ENCODE measurements at regions not wholly inside any gene's neighbourhood (a gene's known extent, or its start where the extent isn't known, plus 50 kb on each side); places are given as distances from the start of the nearest gene placed in this dataset.

DNA sequence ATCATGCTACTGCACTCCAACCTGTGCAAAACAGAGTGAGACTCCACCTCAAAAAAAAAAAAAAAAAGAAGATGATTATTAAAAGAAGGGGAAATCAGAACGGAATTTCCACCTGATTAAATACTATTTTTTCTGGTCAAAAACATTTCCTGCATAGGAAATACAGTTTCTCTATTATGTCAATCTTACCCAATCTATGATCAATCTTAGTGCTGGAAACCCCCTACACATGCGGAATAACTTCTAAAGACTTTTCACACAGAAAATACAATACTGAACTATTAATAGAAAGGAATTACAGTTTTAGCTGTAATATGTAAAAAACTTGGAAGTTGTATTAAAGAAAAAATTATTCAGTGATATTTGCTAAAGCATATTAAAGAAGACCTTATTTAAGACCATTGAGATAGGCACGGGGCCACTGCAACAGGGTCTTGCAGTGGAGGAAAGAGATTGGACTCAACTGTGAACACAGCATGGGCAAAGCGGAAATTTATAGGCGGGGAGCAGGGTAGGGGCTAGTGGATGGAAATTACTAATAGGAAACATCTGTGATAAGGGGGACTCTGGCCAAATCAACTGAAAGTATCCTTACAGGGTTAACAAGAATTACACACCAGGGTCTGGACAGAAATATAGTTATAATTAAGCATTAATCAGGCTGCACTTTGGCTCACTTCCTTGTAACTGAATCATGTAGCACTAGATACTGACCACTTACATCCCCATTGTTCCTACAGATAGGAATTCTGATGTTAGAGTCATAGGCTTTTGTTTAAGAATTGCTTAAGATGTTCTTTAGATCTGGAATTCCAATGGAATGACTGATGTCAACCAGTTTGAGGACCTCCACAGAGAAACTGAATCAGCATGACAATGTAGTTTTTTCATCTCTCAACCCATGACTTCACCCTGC lies 411.5 kb upstream of the DDI1 start:
- DNase-seq (ENCODE audit: low read depth): no peak

DNA sequence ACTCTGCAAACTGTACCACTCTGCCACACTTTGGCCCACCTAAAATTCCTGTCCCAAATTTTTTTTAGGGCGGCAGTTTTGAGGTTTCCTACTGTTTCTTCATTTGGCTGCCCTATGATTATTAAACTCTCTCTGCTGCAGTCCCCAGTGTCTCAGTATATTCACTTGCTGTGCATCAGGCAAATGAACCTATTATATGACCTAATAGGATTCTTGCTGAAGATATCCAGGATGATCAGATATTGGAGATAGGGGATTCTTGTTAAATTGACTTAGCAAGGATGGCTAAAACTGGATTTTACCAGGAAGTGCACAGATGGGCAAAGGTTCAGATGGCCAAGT lies 410.8 kb upstream of the DDI1 start:
- DNase-seq (ENCODE audit: low read depth): no peak

DNA sequence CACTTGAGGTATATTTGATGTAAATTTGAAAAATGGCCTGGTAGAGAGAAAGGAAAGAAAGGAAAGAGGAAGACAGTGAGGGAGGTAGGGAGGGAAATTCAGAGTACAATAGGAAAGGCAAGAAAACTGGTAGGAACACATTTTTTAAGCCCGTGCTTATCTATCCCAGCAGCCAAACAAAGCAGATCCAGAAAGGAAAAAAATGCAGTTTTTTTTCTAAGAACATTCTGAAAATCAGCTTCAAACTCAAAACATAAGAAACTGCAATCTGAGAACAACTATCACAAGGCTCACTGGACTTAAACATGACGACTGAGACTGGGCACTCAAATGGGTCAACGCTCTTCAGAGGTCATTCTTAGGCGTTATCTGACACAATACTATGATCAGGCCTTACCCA lies 408.3 kb upstream of the DDI1 start:
- no peak for DNase-seq (ENCODE audit: low read depth)

GRCh38 chr11:103631841-103632240 lies 404.6 kb upstream of the DDI1 start:
- no peak for DNase-seq (ENCODE audit: low read depth)

GRCh38 chr11:103633068-103633788 lies 403.2 kb upstream of the DDI1 start:
- no peak for DNase-seq (ENCODE audit: low read depth)

DNA sequence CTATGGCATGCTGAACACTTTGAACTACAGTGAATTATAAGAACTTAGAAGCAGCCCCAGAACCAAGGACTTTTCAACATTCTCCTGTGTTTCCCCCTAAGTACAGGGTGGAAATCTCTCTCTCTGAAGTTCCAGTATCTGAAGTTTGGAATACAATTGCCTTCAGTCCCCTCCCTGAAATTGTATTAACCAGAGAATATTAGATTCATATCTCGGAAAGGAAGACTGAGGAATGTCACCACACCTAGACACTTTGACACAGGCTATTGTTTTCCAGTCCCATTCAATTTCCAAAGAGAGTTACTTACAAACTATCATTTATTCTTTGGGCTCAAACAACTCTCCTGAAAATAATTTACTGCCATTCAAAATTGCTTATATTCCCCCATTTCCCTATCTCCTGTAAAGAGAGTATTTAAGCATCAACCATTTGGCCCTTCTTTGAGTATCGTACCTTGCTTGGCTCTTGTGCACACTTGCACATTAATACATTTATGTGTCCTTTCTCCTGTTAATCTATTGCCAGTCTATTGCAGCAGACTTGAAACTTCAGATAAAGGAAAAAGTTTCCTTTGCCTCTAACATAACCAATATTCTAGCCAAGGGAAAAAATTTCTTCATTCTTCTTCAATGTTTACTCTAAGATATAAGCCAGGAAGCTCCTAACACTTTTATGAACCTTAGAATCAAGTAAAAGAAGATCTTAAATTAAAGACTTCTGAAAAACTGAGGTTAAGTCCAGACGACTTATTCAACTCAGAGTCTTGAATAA lies 402.4 kb upstream of the DDI1 start:
- DNase-seq (ENCODE audit: low read depth): no peak

DNA sequence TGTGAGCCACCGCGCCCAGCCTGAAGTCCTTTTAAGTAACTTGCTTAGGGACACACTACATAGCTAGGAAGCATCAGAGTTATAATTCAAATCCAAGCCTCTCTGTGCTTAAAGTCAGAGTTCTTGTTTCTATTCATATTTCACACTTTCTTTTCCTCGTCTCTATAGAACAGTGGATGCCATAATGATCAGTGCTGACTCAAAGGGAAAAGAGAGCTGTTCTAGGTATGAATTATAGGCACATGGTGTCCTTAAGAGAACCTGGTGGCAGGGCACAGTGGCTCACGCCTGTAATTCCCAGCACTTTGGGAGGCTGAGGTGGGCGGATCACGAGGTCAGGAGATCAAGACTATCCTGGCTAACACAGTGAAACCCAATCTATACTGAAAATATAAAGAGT lies 400.2 kb upstream of the DDI1 start:
- no peak for DNase-seq (ENCODE audit: low read depth)

- DNase-seq (ENCODE audit: low read depth): no peak
Measured at GRCh38 chr11:103637295-103637694, 399.1 kb upstream of the DDI1 start.

DNA sequence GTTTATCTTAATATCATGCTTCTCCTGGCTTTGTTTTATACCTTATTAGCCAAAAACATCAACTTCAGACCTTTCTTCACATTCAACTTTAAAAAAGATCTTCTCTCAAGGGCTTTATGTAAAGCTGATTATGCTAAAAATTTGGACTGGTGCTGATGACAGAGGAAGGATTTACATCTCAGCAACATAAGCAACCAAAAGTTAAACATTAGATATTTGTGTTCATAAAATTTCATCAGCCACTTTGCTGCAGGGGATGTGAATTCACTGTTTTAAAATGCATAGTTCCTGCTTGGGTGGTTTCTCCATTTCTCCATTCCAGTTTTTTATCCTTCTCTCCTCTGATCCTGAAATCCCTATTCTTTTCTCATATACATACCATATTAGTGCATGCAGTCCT lies 398.6 kb upstream of the DDI1 start:
- no peak for DNase-seq (ENCODE audit: low read depth)

GRCh38 chr11:103644676-103645075 lies 391.8 kb upstream of the DDI1 start:
- DNase-seq (ENCODE audit: low read depth): no peak

GRCh38 chr11:103648054-103648453 lies 388.4 kb upstream of the DDI1 start:
- no peak for DNase-seq (ENCODE audit: low read depth)

GRCh38 chr11:103648670-103649400 lies 387.6 kb upstream of the DDI1 start:
- DNase-seq (ENCODE audit: low read depth): no peak

DNA sequence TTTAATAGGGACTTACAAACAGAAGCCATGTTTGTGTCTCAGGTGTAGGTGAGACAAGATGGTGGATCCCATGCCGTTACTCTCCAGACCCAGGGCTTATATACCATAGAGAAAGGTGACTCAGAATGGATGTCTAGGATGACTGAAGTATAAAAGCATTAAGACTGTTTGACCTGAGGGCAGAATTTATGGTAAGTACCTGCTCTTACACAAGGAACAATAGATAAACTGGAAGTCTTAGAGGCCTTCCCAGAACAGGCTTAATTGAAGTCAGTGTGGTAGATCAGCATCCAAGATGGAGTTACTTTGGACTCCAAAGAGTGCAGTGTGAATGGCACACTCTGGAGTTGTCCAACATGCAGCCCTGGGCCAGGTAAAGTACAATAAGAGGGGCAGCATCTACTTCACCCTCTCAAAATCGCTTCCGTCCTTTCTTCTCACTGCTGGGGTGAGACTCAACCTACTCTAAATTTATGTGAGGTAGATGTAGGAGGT lies 387.0 kb upstream of the DDI1 start:
- DNase-seq (ENCODE audit: low read depth): no peak

GRCh38 chr11:103650330-103650729 lies 386.1 kb upstream of the DDI1 start:
- DNase-seq (ENCODE audit: low read depth): no peak

DNA sequence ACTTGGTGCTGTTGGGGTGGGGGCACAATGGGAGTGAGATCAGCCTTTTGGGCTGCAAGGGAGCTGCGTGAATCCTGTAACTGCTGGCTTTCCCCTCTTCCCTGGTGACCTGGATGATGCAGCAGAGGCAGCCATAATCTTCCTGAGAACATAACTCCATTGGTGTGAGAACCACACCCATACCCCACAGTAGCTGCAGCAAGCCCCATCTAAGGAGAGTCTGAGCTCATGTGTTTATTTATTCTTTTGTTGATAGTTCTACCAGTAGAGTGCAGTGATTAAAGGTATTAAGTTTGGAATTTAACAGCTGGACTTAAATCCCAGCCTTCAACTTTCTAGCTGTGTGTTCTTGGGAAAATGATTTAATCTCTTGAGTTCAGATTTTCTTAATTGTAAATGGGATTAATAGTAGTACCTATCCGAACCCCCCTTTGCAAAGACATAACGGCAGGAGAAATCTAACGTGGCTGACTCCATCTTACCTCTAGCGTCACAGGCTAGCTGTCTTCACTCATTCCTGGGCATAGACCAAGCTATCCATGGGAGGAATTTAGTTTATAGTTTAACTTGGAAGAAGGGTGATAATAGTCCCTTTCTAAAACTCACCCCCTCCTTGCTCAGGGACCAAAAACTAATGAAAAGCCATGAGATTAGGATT lies 385.0 kb upstream of the DDI1 start:
- DNase-seq (ENCODE audit: low read depth): no peak

DNA sequence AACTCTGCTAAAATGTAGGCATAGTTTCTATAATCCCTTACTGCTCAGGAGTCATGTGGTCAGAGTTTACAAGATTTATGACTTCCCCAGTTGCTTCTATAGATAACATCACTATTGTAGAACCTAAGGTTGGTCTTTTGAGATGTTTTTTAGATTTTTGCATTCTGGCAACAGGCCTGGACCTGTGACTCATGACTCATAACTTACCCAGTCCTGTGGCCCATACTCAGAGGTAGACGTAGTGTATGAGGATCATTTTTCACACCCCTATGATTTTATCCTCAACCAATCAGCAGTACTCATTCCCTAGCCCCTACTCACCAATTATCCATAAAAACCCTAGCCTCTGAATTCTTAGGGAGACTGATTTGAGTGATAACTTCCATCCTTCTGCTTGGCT lies 384.4 kb upstream of the DDI1 start:
- DNase-seq (ENCODE audit: low read depth): no peak

GRCh38 chr11:103656382-103656781 lies 380.1 kb upstream of the DDI1 start:
- DNase-seq (ENCODE audit: low read depth): no peak

- no peak for DNase-seq (ENCODE audit: low read depth)
Measured at GRCh38 chr11:103659206-103659618, 377.2 kb upstream of the DDI1 start.

DNA sequence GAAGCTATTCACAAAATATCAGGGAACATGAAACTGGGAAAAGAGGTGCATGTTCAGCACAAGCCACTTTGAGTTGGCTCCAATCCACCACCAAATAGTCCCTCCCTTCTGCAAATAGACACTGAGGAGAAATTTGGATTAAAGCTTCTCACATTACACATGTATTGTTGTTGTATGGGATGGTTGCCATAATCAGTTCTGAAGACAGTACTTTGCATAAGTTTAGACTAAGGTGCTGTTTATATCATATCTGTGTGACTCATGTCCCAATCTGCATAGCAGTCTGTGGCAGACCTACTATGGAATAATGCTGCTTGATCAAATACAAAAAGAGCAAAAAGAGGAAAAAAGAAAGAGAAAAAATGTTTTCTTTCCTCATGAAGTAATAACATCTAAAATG lies 376.7 kb upstream of the DDI1 start:
- no peak for DNase-seq (ENCODE audit: low read depth)

GRCh38 chr11:103661185-103661584 lies 375.3 kb upstream of the DDI1 start:
- no peak for DNase-seq (ENCODE audit: low read depth)

DNA sequence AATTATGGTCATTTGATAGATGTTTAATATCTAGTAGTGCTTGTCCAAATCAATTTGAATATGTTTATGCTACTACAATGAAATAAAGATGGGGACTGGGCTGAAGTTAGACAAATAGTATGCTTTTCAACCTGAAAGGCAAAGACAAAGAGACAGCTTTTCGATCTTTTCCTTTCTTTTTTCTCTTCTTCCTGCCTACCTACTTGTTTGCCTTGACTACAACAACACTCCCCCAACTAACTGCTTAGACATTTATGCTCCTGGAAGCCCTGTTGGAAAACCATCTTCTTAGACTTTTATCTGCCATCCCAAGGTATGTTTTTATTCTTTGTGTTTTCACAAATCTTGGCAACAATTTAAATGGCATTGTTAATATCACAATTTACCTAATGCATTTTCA lies 374.4 kb upstream of the DDI1 start:
- DNase-seq (ENCODE audit: low read depth): no peak

Measured in activated T-cell treated with anti-CD3 and anti-CD28 coated beads for 1 hour (primary cell).